Karpas-422 (cell line): ENCODE measurements at regions not wholly inside any gene's neighbourhood (a gene's known extent, or its start where the extent isn't known, plus 50 kb on each side); places are given as distances from the start of the nearest gene placed in this dataset.

Experiments used
- DNase-seq: peaks from one replicate; pipeline ENCODE4 v3.0.0-alpha.2; 2015
- H2AFZ ChIP-seq: fragments of 200-600 bp; sonication (generic); 2 replicates; pipeline ENCODE4 v1.6.1; 2014; ENCODE audit warnings: antibody characterized with exemption, low read length, mixed read lengths
- H3K27ac ChIP-seq: fragments of 200-600 bp; sonication (generic); 2 replicates; pipeline ENCODE4 v1.5.1; 2014; ENCODE audit warnings: mild to moderate bottlenecking, low read length, moderate library complexity
- H3K27me3 ChIP-seq: fragments of 200-600 bp; sonication (generic); 2 replicates; pipeline ENCODE4 v1.6.1; 2014; ENCODE audit warnings: low read length, mixed read lengths
- H3K36me3 ChIP-seq: fragments of 200-600 bp; sonication (generic); 2 replicates; pipeline ENCODE4 v1.6.1; 2014; ENCODE audit warnings: low read length, mixed read lengths; ENCODE audit not compliant: insufficient read depth
- H3K4me1 ChIP-seq: fragments of 200-600 bp; sonication (generic); 2 replicates; pipeline ENCODE4 v1.6.1; 2014; ENCODE audit warnings: mild to moderate bottlenecking, low read length, mixed read lengths
- H3K4me2 ChIP-seq: fragments of 200-600 bp; sonication (generic); 2 replicates; pipeline ENCODE4 v1.6.1; 2014; ENCODE audit warnings: low read length, low read depth, mild to moderate bottlenecking; ENCODE audit not compliant: poor library complexity, severe bottlenecking
- H3K4me3 ChIP-seq: fragments of 200-600 bp; sonication (generic); 2 replicates; pipeline ENCODE4 v1.5.1; 2014; ENCODE audit warnings: mild to moderate bottlenecking, antibody characterized with exemption, low read length, mixed read lengths
- H3K79me2 ChIP-seq: fragments of 200-600 bp; sonication (generic); 2 replicates; pipeline ENCODE4 v1.6.1; 2014; ENCODE audit warnings: mild to moderate bottlenecking, low read length, mixed read lengths
- H3K9ac ChIP-seq: fragments of 200-600 bp; sonication (generic); 2 replicates; pipeline ENCODE4 v1.6.0; 2014; ENCODE audit warnings: low read length
- H3K9me2 ChIP-seq: fragments of 200-600 bp; sonication (generic), shearing (Covaris generic); replicated peaks from 2 replicates; pipeline ENCODE4 v1.6.0; 2014; ENCODE audit warnings: mild to moderate bottlenecking, low read length, moderate library complexity; ENCODE audit not compliant: insufficient read depth
- H3K9me3 ChIP-seq: fragments of 300-700, 200-600 bp; sonication (generic); 2 replicates; pipeline ENCODE4 v1.6.1; 2014; ENCODE audit warnings: low read length, mixed read lengths
- H4K20me1 ChIP-seq: fragments of 200-600 bp; sonication (generic); 2 replicates; pipeline ENCODE4 v1.6.1; 2014; ENCODE audit warnings: mild to moderate bottlenecking, antibody characterized with exemption, low read length, low read depth; ENCODE audit not compliant: insufficient read depth

DNA sequence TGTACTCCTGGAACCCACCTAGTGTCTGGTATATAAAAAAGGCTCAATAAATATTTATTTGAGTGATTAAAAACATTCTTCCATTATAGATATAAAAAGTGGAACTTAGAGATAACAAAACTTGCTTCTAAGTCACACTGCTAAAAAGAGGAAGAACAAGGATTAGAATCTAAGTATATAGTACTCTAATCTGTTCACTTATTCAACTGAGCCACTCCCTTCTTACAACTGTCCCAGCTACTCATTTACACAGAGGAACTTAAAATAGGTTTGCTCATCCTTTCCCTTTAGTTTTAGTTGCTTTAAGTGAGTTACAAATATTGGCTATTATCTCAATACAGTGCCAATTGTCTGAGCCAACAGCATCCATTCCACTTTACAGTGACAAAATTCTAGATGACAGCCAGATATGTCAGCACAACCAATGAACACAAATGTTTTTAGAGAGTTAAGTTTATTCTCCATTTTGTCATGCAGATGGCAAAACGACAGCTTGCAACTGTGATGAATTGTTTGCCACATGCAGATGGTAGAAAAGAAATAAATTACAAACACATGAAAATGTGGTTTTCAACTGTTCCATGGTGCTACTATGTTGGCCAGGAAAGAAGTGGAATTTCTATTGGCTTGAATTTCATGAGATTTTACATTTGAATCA is 280.7 kb upstream of the ZC3H15 start:
- no peaks in the 10 kb centered on the region for H3K4me1 ChIP-seq
- no peaks in the 10 kb centered on the region for H3K27me3 ChIP-seq
- H3K4me3 ChIP-seq: no peak overlapping the region
- H3K36me3 ChIP-seq: no peaks in the 10 kb centered on the region
- H3K9ac ChIP-seq: no peak overlapping the region
- DNase-seq: no peak
- H3K27ac ChIP-seq: no peak overlapping the region
- no peaks in the 10 kb centered on the region for H3K9me2 ChIP-seq
- H2AFZ ChIP-seq: no peak overlapping the region
- H3K9me3 ChIP-seq: peaks cover 13% of the 10 kb centered on the region
- H3K79me2 ChIP-seq: no peaks in the 10 kb centered on the region
- no peaks in the 10 kb centered on the region for H4K20me1 ChIP-seq
- no peak overlapping the region for H3K4me2 ChIP-seq

DNA sequence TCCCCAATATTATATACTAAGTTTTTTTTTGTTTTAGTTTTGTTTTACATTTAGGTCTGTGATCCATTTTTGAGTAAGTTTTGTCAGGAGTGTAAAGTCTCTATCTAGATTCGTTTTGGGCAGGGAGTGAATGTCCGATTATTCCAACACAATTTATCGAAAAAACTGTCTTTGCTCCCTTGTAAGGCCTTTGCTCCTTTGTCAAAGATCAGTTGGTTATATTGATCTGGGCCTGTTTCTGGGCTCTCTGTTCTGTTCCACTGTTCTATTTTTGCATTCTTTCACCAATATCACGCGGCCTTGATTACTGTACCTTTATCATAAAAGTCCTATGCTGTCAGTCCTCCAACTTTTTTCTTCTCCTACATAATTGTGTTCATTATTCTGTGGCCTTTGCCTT is 276.5 kb upstream of the ZC3H15 start:
- Histone ChIP-seq H3K4me3 (no peak overlapping the region), H3K9me3 (peaks cover 10% of the 10 kb centered on the region), H3K79me2 (no peaks in the 10 kb centered on the region), H3K4me2 (no peak overlapping the region), H3K9me2 (no peaks in the 10 kb centered on the region), H3K27me3 (no peaks in the 10 kb centered on the region), H3K36me3 (no peaks in the 10 kb centered on the region), H4K20me1 (no peaks in the 10 kb centered on the region), H2AFZ (no peak overlapping the region), H3K27ac (no peak overlapping the region), H3K4me1 (no peaks in the 10 kb centered on the region), H3K9ac (no peak overlapping the region)
- no peak for DNase-seq

DNA sequence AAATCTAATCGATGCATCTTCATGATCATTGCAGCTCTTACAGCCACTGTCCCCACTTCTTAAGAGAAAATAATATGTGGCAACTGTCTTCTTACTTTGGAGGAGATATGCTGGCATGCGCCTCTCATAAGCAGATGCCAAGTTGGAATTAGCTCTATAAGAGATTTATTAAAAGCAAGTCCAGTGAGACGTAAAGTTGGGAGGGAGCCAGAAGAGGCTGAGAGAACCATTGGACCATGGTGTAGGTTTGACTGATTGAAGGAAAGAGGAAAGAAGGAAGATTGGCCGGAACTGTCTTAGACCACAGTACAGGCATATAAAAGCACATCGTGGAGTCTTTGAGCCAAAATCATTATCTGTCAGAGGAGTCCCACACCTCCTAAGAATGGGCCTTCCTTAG is 265.7 kb upstream of the ZC3H15 start:
- Histone ChIP-seq H3K9ac (no peak overlapping the region), H4K20me1 (no peaks in the 10 kb centered on the region), H3K9me3 (peaks cover 26% of the 10 kb centered on the region), H3K4me3 (no peak overlapping the region), H3K4me2 (no peak overlapping the region), H3K27ac (no peak overlapping the region), H3K36me3 (no peaks in the 10 kb centered on the region), H3K4me1 (no peaks in the 10 kb centered on the region), H3K79me2 (no peaks in the 10 kb centered on the region), H3K27me3 (no peaks in the 10 kb centered on the region), H3K9me2 (no peaks in the 10 kb centered on the region), H2AFZ (no peak overlapping the region)
- DNase-seq: no peak

DNA sequence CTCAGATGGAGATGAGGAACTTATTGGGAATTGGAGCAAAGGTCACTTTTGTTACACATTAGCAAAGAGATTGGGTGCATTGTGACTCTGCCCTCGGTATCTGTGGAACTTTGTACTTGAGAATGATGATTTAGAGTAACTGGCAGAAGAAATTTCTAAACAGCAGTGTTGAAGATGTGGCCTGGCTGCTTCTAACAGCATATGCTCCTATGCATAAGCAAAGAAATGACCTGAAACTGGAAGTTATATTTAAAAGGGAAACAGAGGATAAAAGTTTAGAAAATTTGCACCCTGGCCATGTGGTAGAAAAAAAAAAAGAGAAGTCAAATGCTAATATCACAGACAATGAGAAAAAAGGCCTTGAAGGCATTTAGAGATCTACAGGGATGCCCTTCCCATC is 256.8 kb upstream of the ZC3H15 start:
- Histone ChIP-seq H3K4me1 (no peaks in the 10 kb centered on the region), H3K9ac (no peak overlapping the region), H3K27me3 (no peaks in the 10 kb centered on the region), H3K9me3 (peaks cover 31% of the 10 kb centered on the region), H4K20me1 (no peaks in the 10 kb centered on the region), H3K4me3 (no peak overlapping the region), H3K4me2 (no peak overlapping the region), H3K79me2 (no peaks in the 10 kb centered on the region), H3K9me2 (no peaks in the 10 kb centered on the region), H3K27ac (no peak overlapping the region), H2AFZ (no peak overlapping the region), H3K36me3 (no peaks in the 10 kb centered on the region)
- DNase-seq: no peak

DNA sequence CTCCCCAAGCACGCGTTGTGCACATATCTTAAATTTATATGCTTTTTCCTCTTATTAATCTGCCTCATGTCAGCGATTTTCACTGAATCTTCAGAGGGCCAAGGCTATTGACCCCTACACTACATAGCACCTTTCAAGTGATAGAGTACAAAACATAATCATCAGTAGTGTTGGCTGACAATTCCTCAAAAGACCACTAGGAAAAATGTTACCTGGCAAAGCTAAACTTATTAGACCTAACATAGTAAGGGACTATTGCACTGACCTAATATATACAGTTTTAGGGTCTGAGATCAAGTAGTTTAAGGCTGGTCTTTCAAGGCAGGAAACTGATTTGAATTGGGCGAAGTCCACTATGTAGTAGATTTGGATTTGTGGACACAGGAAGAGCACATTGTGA is 244.2 kb upstream of the ZC3H15 start:
- no peak for DNase-seq
- Histone ChIP-seq H3K9me3 (peaks cover 8% of the 10 kb centered on the region), H3K4me3 (no peak overlapping the region), H3K9ac (no peak overlapping the region), H3K4me1 (no peaks in the 10 kb centered on the region), H3K4me2 (no peak overlapping the region), H3K36me3 (no peaks in the 10 kb centered on the region), H3K27ac (no peak overlapping the region), H4K20me1 (no peaks in the 10 kb centered on the region), H3K9me2 (no peaks in the 10 kb centered on the region), H3K79me2 (no peaks in the 10 kb centered on the region), H3K27me3 (no peaks in the 10 kb centered on the region), H2AFZ (no peak overlapping the region)

DNA sequence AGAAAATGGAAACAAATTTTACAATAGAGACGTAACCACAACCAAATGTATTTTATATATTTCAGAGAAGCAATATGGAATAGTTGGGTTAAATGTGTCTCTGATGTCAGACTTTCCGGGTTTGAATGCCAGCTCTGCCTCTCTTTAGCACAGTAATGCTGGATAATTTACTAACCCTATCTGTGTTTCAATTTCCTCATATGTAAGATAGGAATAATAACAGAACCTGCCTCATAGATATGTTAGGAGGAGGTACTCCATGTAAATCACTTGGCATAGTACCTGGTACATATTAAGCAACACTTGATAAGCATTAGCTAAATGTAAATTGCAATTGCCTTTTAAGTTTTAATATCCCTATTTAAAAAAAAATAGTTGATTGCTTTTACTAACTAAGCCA is 231.3 kb upstream of the ZC3H15 start:
- no peaks in the 10 kb centered on the region for H3K9me3 ChIP-seq
- no peak overlapping the region for H2AFZ ChIP-seq
- no peaks in the 10 kb centered on the region for H3K9me2 ChIP-seq
- DNase-seq: no peak
- H3K4me1 ChIP-seq: no peaks in the 10 kb centered on the region
- no peak overlapping the region for H3K4me2 ChIP-seq
- H3K27ac ChIP-seq: no peak overlapping the region
- H3K27me3 ChIP-seq: no peaks in the 10 kb centered on the region
- H4K20me1 ChIP-seq: no peaks in the 10 kb centered on the region
- H3K9ac ChIP-seq: no peak overlapping the region
- no peaks in the 10 kb centered on the region for H3K79me2 ChIP-seq
- H3K36me3 ChIP-seq: no peaks in the 10 kb centered on the region
- no peak overlapping the region for H3K4me3 ChIP-seq

DNA sequence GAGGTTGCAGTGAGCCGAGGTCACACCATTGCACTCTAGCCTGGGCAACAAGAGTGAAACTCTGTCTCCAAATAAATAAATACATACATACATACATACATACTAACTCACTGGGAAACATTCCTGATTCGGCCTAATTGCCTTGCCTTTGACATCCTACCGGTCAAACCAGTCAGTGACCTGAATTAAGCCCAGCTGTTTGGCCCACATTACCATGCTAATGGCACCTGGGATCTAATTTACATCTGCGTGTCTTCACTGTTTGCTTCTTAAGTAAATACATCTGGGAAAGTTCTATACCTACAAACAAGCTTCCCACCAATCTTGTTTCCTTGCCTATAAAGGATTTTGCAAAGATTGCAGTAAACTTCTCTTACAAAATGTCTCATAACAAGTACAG is 230.2 kb upstream of the ZC3H15 start:
- Histone ChIP-seq H3K27ac (no peak overlapping the region), H3K27me3 (no peaks in the 10 kb centered on the region), H4K20me1 (no peaks in the 10 kb centered on the region), H3K79me2 (no peaks in the 10 kb centered on the region), H3K9ac (no peak overlapping the region), H2AFZ (no peak overlapping the region), H3K4me1 (no peaks in the 10 kb centered on the region), H3K9me2 (no peaks in the 10 kb centered on the region), H3K4me2 (no peak overlapping the region), H3K36me3 (no peaks in the 10 kb centered on the region), H3K4me3 (no peak overlapping the region), H3K9me3 (no peaks in the 10 kb centered on the region)
- no peak for DNase-seq

DNA sequence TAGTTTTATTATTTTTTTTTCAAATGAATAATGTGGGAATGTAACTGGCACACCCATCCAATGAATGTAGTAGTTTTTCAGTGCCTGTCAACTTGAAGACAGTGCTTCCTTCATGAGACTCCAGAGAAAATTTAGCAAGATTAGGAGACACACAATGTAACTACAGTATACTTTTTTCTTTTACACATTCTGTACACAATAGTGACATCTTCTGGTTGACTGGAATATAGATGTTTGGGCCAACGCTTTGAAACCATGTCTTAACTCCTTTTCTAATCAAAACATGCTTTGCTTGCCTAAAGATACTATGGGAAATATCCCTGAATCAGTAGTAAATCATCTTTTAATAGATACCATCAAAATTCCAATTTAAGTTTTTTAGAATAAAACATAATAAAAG is 229.5 kb upstream of the ZC3H15 start:
- H3K4me3 ChIP-seq: no peak overlapping the region
- H3K36me3 ChIP-seq: no peaks in the 10 kb centered on the region
- no peaks in the 10 kb centered on the region for H3K9me2 ChIP-seq
- no peak overlapping the region for H3K27ac ChIP-seq
- no peak overlapping the region for H2AFZ ChIP-seq
- H3K4me1 ChIP-seq: no peaks in the 10 kb centered on the region
- H3K9me3 ChIP-seq: no peaks in the 10 kb centered on the region
- no peaks in the 10 kb centered on the region for H4K20me1 ChIP-seq
- no peak overlapping the region for H3K9ac ChIP-seq
- no peaks in the 10 kb centered on the region for H3K27me3 ChIP-seq
- no peaks in the 10 kb centered on the region for H3K79me2 ChIP-seq
- peak; percentile 69 for DNase-seq
- H3K4me2 ChIP-seq: no peak overlapping the region
